GM12878 (cell line): ENCODE measurements at regions not wholly inside any gene's neighbourhood (a gene's known extent, or its start where the extent isn't known, plus 50 kb on each side); places are given as distances from the start of the nearest gene placed in this dataset.
A peak's percentile ranks its signal among the peaks of the same experiment; 100 is the strongest.

Experiments
- ATAC-seq: fragments of 200-7000 bp; cut with Tn5 transposase; 3 replicates; pipeline ENCODE4 v1.9.1; 2020; ENCODE audit warnings: mild to moderate bottlenecking, moderate library complexity
- BruUV-seq: library from RNA; stranded (reverse); fragments of 400-500 nt; replicated peaks from 2 replicates; lab custom pipeline; 2021; lab: Mats Ljungman, UMichigan
- CTCF ChIA-PET: fragments of 300-600 bp; sonication (Branson Sonifier 250); formaldehyde crosslinking; extraction: SDS; loops from one replicate; lab custom pipeline; 2021; ENCODE audit warnings: inconsistent platforms; lab: Yijun Ruan, JAX
- POLR2A ChIA-PET: fragments of 350-600 bp; formaldehyde crosslinking; extraction: SDS; loops from one replicate; lab custom pipeline; 2021; ENCODE audit warnings: inconsistent platforms; lab: Charles Lee
- RAD21 ChIA-PET: fragments of 300-600 bp; sonication (Branson Sonifier 250); formaldehyde crosslinking; loops from one replicate; lab custom pipeline; 2023; ENCODE audit warnings: antibody characterized with exemption; ENCODE audit not compliant: unreplicated experiment; lab: Charles Lee
- SMC1A ChIA-PET: fragments of 300-600 bp; sonication (Branson Sonifier 250); formaldehyde crosslinking; loops from one replicate; lab custom pipeline; 2023; ENCODE audit not compliant: unreplicated experiment, uncharacterized antibody; lab: Charles Lee
- DNase-seq: peaks from one replicate; pipeline ENCODE4 v3.0.0-alpha.2; 2011; ENCODE audit warnings: low read depth, low spot score
- FAIRE-seq: peaks from 3 replicates; lab custom pipeline; 2011; peaks lifted over from hg19 to GRCh38; lab: Jason Lieb, UNC
- H2AFZ ChIP-seq: 2 replicates; pipeline ENCODE4 v1.6.0; 2011; ENCODE audit warnings: low read depth, low read length, control low read depth; ENCODE audit not compliant: control insufficient read depth
- H3K27ac ChIP-seq: 2 replicates; pipeline ENCODE4 v1.5.1; 2011; ENCODE audit warnings: control low read depth; ENCODE audit not compliant: control insufficient read depth, insufficient read depth
- H3K27me3 ChIP-seq, 2 experiments: replicated peaks in 1 of 2; 2 replicates each; pipeline versions ENCODE4 v1.6.0 to v1.6.1; 2011; ENCODE audit warnings: low read length in 1 of 2; ENCODE audit not compliant: control insufficient read depth in 2 of 2, insufficient read depth in 2 of 2
- H3K36me3 ChIP-seq, 2 experiments: 2 replicates each; pipeline ENCODE4 v1.5.1; 2011; ENCODE audit warnings: low read length in 1 of 2; ENCODE audit not compliant: control insufficient read depth in 2 of 2, insufficient read depth in 2 of 2
- H3K4me1 ChIP-seq: 2 replicates; pipeline ENCODE4 v1.6.1; 2011; ENCODE audit warnings: mild to moderate bottlenecking, low read length, moderate library complexity, mixed read lengths; ENCODE audit not compliant: control insufficient read depth, insufficient read depth
- H3K4me2 ChIP-seq: 2 replicates; pipeline ENCODE4 v1.6.0; 2011; ENCODE audit warnings: control low read depth; ENCODE audit not compliant: control insufficient read depth, insufficient read depth
- H3K4me3 ChIP-seq: fragments of 200-600 bp; sonication (generic); 2 replicates; pipeline ENCODE4 v1.5.1; 2016
- H3K79me2 ChIP-seq: 2 replicates; pipeline ENCODE4 v1.6.0; 2011; ENCODE audit warnings: low read length; ENCODE audit not compliant: control insufficient read depth, insufficient read depth
- H3K9ac ChIP-seq: 2 replicates; pipeline ENCODE4 v1.8.0; 2011; ENCODE audit warnings: low read length, control low read depth, mixed read lengths; ENCODE audit not compliant: control insufficient read depth, insufficient read depth
- H3K9me3 ChIP-seq: replicated peaks from 3 replicates; pipeline ENCODE4 v1.5.1; 2011; ENCODE audit warnings: mild to moderate bottlenecking, low read length; ENCODE audit not compliant: control insufficient read depth, insufficient read depth
- H4K20me1 ChIP-seq: 2 replicates; pipeline ENCODE4 v1.6.0; 2011; ENCODE audit not compliant: control insufficient read depth, insufficient read depth
- ATF7 ChIP-seq: fragments of 450-650 bp; IDR thresholded peaks from 2 replicates; pipeline ENCODE4 v1.6.1; 2016; ENCODE audit warnings: low read depth, mild to moderate bottlenecking
- BHLHE40 ChIP-seq, 2 experiments: fragments of 450-650 bp in 1 of 2; IDR thresholded peaks; 2 replicates each; pipeline ENCODE4 v1.6.1; 2011 to 2017; ENCODE audit warnings: low read depth in 2 of 2, borderline replicate concordance in 1 of 2, improper control_type of control experiment in 1 of 2, low read length in 1 of 2, mild to moderate bottlenecking in 1 of 2
- CBX3 ChIP-seq: fragments of 200-600 bp; sonication (generic); IDR thresholded peaks from 2 replicates; pipeline ENCODE4 v1.6.1; 2016; ENCODE audit warnings: low read depth, borderline replicate concordance
- CTCF ChIP-seq, 3 experiments: IDR thresholded peaks in 2 of 3; conservative IDR thresholded peaks in 1 of 3; 2 replicates each; pipeline ENCODE4 v1.5.1; 2011; ENCODE audit warnings: low read depth in 3 of 3, low read length in 3 of 3, mild to moderate bottlenecking in 3 of 3, control low read depth in 2 of 3, moderate library complexity in 2 of 3, inconsistent platforms in 1 of 3, mixed read lengths in 1 of 3; ENCODE audit not compliant: control insufficient read depth in 2 of 3, insufficient read depth in 1 of 3; ENCODE audit errors: extremely low read depth in 1 of 3
- FOS ChIP-seq: IDR thresholded peaks from 3 replicates; pipeline ENCODE4 v1.6.1; 2011; ENCODE audit warnings: borderline replicate concordance; ENCODE audit not compliant: insufficient read length; ENCODE audit errors: extremely low read depth
- HDAC6 ChIP-seq: fragments of 200-600 bp; sonication (generic); IDR thresholded peaks from one replicate; pipeline ENCODE4 v1.8.0; 2017; ENCODE audit warnings: antibody characterized with exemption; ENCODE audit not compliant: unreplicated experiment
- HDGF ChIP-seq: fragments of 450-650 bp; IDR thresholded peaks from 2 replicates; pipeline ENCODE4 v1.6.1; 2016; ENCODE audit warnings: antibody characterized with exemption
- JUND ChIP-seq: IDR thresholded peaks from 2 replicates; pipeline ENCODE4 v1.6.1; 2012; ENCODE audit warnings: low read depth, mild to moderate bottlenecking, low read length, improper control_type of control experiment, moderate library complexity
- POLR2AphosphoS2 ChIP-seq: IDR thresholded peaks from 2 replicates; pipeline ENCODE4 v1.6.1; 2011; ENCODE audit warnings: low read depth, mild to moderate bottlenecking, low read length, improper control_type of control experiment, moderate library complexity
- POU2F2 ChIP-seq: IDR thresholded peaks from 3 replicates; pipeline ENCODE4 v1.6.1; 2011; ENCODE audit warnings: low read depth, mild to moderate bottlenecking, low read length, borderline replicate concordance
- RAD51 ChIP-seq: fragments of 450-650 bp; IDR thresholded peaks from 2 replicates; pipeline ENCODE4 v1.6.1; 2016; ENCODE audit warnings: moderate library complexity, mild to moderate bottlenecking, inconsistent platforms
- SMAD5 ChIP-seq: IDR thresholded peaks from 2 replicates; pipeline ENCODE4 v1.6.1; 2016; ENCODE audit warnings: antibody characterized with exemption, low read depth
- ZBTB4 ChIP-seq: fragments of 450-650 bp; formaldehyde crosslinking; IDR thresholded peaks from 2 replicates; pipeline ENCODE4 v1.4.0; 2022; ENCODE audit warnings: mild to moderate bottlenecking, moderate library complexity
- WGBS: methylation state at CpG from one replicate; pipeline ENCODE4 v1.1.6; 2016; ENCODE audit warnings: low lambda C conversion rate; ENCODE audit not compliant: insufficient replicate concordance, insufficient coverage; ENCODE audit errors: missing lambda C conversion rate; 5-methylcytosine and 5-hydroxymethylcytosine counted together
- in situ Hi-C: fragments of 300-500 bp; cut with MboI; formaldehyde crosslinking; loops from 9 replicates; pipeline ENCODE4 v1.14.3; 2018; ENCODE audit warnings: mixed read lengths
- intact Hi-C: fragments of 100-400 bp; cut with micrococcal nuclease; formaldehyde crosslinking; loops from one replicate; pipeline ENCODE4 v1.14.2; 2022; ENCODE audit not compliant: unreplicated experiment

DNA sequence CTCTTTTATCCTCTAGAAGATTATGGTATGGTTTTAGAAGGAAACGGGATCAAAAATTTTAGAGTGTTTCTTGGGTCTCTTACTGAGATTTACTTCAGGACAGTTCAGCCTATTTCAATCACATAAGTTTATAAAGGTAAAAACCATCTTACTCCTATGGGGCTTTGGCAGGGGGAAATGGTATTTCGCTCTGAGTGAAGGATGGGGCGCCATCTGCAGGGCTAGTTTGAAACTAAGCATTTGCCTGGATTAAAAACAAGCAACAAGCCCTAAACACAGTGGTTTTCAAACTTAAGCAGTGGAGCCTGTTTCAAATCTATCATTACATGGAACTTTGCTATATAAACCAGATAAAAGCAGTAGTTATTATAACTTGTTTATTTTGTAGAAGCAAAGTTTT lies 361.5 kb upstream of the FMR1 start:
- Histone ChIP-seq H3K36me3 (no peaks in the 10 kb centered on the region), H3K27ac (no peak overlapping the region), H3K79me2 (no peaks in the 10 kb centered on the region), H3K9me3 (no peaks in the 10 kb centered on the region), H3K4me3 (no peak overlapping the region), H3K9ac (no peak overlapping the region), H3K4me2 (no peak overlapping the region), H2AFZ (no peak overlapping the region)
- DNase-seq: no peak
- no TSS peak for BruUV-seq
- no peak for FAIRE-seq
- RAD21 ChIA-PET: no interaction called here
- SMC1A ChIA-PET: no interaction called here
- POLR2A ChIA-PET: no interaction called here
- no peak for TF ChIP-seq BHLHE40 (IDR thresholded peaks at IDR 0.05; ENCODE audit: borderline replicate concordance in 1 of 2, low read depth in 2 of 2, low read length in 1 of 2)
- peak; percentile 12 to 21 (median 18); a peak in 3 of 6 replicates for TF ChIP-seq CTCF (IDR thresholded peaks at IDR 0.05 in 2 of 3, conservative IDR thresholded peaks at IDR 0.05 in 1 of 3; ENCODE audit: control insufficient read depth in 2 of 3, extremely low read depth in 1 of 3, insufficient read depth in 1 of 3, low read depth in 3 of 3, low read length in 3 of 3)
- TF ChIP-seq, all 136 proteins: peak for 1
- intact Hi-C loops (no loop called here), in situ Hi-C loops (no loop called here)
- no peaks in the 10 kb centered on the region for H3K4me1 ChIP-seq
- no peaks in the 10 kb centered on the region for H4K20me1 ChIP-seq
- ATAC-seq: no peak
- CTCF ChIA-PET: interaction anchor here (0.7 to 2.2 kb wide), 4 partner anchors 11 to 74 kb away, joined by 3 to 7 read pairs (median 3); no protein-coding TSS in a partner anchor
- no peaks in the 10 kb centered on the region for H3K27me3 ChIP-seq
- WGBS: 0% methylated on average over 3 of the region's 3 CpGs

DNA sequence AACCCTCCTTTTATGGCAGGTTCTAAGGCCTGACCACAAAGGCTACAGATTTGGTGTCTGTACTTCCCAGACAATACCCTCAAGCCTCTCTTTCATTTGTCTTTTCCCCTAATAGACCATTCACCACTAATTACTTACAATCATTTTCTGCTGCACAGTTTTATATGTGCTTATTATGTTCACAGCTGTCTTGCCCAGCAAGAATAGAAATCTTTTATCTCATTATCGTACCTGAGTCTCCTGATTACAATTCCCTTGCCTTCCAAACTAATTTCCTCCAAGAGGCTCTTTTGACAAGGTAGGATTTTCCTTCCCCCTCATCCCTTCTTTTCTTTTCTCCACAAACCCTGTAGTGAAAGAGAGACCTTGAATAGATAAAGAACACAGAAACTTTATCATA lies 352.5 kb upstream of the FMR1 start:
- H3K27ac ChIP-seq: no peak overlapping the region
- H3K9me3 ChIP-seq: no peaks in the 10 kb centered on the region
- in situ Hi-C loops (no loop called here), intact Hi-C loops (no loop called here)
- WGBS: 9% methylated on average over 1 of the region's 1 CpG
- H3K79me2 ChIP-seq: no peaks in the 10 kb centered on the region
- H3K4me2 ChIP-seq: no peak overlapping the region
- SMC1A ChIA-PET: no interaction called here
- ATAC-seq: no peak
- CTCF ChIA-PET: no interaction called here
- no peaks in the 10 kb centered on the region for H3K4me1 ChIP-seq
- BruUV-seq: no TSS peak
- H2AFZ ChIP-seq: no peak overlapping the region
- H3K36me3 ChIP-seq: no peaks in the 10 kb centered on the region
- H3K9ac ChIP-seq: no peak overlapping the region
- no peak overlapping the region for H3K4me3 ChIP-seq
- no peaks in the 10 kb centered on the region for H4K20me1 ChIP-seq
- POLR2A ChIA-PET: no interaction called here
- DNase-seq: no peak
- RAD21 ChIA-PET: no interaction called here
- no peaks in the 10 kb centered on the region for H3K27me3 ChIP-seq
- FAIRE-seq: no peak
- TF ChIP-seq POU2F2 (no peak), HDAC6 (no peak), HDGF (no peak), FOS (no peak), ATF7 (no peak), JUND (no peak), RAD51 (no peak), CBX3 (no peak), SMAD5 (no peak), ZBTB4 (CRISPR knock-in tag) (no peak), POLR2AphosphoS2 (no peak)
